ENCODE measurements at regions not wholly inside any gene's neighbourhood (a gene's known extent, or its start where the extent isn't known, plus 50 kb on each side); places are given as distances from the start of the nearest gene placed in this dataset.

- TF ChIP-seq RCOR1 (IDR thresholded peaks at IDR 0.05; ENCODE audit: borderline replicate concordance in 1 of 2, low read depth in 2 of 2, low read length in 2 of 2) (no peak), PHF8 (IDR thresholded peaks at IDR 0.05; ENCODE audit: borderline replicate concordance, low read length) (no peak)
Observed at GRCh38 chr11:70517203-70517602, 118.9 kb downstream of the CTTN start (continued).

DNA sequence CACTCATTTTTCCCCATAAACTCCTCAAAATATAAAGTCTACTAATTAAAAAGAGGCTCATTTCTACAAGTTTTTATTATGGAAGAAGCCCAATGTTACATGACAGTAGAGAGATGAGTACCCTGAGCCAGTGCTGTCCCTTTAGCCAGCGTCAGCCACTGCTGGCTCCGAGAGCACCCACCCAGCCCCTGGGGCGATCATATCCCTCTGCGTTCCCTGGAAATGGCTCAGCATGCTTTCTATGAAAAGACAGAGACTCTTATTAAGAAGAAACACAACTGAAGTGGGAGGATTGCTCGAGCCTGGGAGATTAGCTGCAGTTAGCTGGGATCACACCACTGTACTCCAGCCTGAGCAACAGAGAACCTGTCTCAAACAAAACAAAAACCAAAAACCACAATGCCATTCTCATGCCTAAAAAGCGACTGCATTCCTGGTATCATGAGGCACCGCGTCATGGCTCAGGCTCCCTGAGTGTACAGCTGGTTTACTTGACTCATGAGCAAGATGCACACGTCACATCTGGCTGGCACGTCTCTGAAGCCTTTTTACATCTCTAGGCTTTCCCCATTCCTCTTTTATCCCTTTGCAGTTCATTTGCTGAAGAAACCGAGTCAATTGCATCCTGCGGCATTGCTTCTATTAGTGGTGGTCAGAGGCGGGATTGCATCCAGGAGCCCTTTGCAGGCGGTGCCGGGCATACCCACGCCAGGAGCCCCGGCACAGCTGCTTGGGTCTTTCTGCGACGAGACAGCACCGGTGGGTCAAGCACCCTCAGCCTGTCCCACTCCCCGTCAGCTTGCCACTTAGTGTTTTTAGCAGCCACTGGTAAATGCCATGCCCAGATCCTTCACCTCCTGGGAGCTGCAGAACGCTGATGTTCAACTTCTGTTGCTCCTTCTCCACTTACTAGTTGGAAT lies 119.9 kb downstream of the CTTN start:
- no peak overlapping the region for H2AFZ ChIP-seq (ENCODE audit: low read depth, low read length)
- intact Hi-C loops (cut with micrococcal nuclease) (no loop called here), in situ Hi-C loops (cut with MboI) (loop anchor here (25.0 kb wide), 1 partner anchor 544 kb away; no protein-coding TSS in a partner anchor)
- peaks cover 38 to 45% of the 10 kb centered on the region in 2 experiments for H3K27me3 ChIP-seq (ENCODE audit: control insufficient read depth in 2 of 2, insufficient read depth in 2 of 2, low read length in 2 of 2)
- no peaks in the 10 kb centered on the region for H3K36me3 ChIP-seq (ENCODE audit: control insufficient read depth, insufficient read depth, low read length)
- no peak overlapping the region for H3K27ac ChIP-seq (ENCODE audit: extremely low read depth, low read depth, low read length)
- DNase-seq (ENCODE audit: extremely low read depth in 1 of 4, low spot score in 3 of 4) (no peak), FAIRE-seq (no peak), ATAC-seq (0 out of 3 replicates have a peak, but pooled peaks have one; percentile 33)
- no peak overlapping the region for H3K4me3 ChIP-seq
- 0 out of 2 replicates have a peak, but pooled peaks cover 2% of the 10 kb centered on the region for H4K20me1 ChIP-seq (replicated peaks; ENCODE audit: control insufficient read depth, insufficient read depth, low read length)
- H3K4me1 ChIP-seq (replicated peaks in 1 of 2; ENCODE audit: control insufficient read depth in 2 of 2, insufficient read depth in 2 of 2, low read length in 2 of 2) = peaks cover 0 to 5% of the 10 kb centered on the region in 2 experiments; a peak in 2 of 5 replicates
- ChIA-PET CTCF (ENCODE audit: low intra/inter-chr PET ratio) (no interaction called here), POLR2A (interaction anchor here (0.6 to 0.7 kb wide), 2 partner anchors 14 to 932 kb away, joined by 3 read pairs; no protein-coding TSS in a partner anchor)
- H3K79me2 ChIP-seq (ENCODE audit: control insufficient read depth, insufficient read depth, low read length) = no peaks in the 10 kb centered on the region
- peaks cover 2% of the 10 kb centered on the region for H3K9me1 ChIP-seq (ENCODE audit: control insufficient read depth, insufficient read depth, low read length)
- TF ChIP-seq ELF4 (CRISPR knock-in tag; IDR thresholded peaks at IDR 0.05) (no peak), DLX4 (CRISPR knock-in tag; IDR thresholded peaks at IDR 0.05) (no peak), CTCF (IDR thresholded peaks at IDR 0.05 in 2 of 3, conservative IDR thresholded peaks at IDR 0.05 in 1 of 3; ENCODE audit: insufficient read depth in 2 of 3, low read depth in 1 of 3, low read length in 3 of 3) (0 out of 6 replicates have a peak, but pooled peaks of 1 of the 3 experiments have one; percentile 10)
- 2% methylated on average over 22 of the region's 22 CpGs for WGBS (ENCODE audit: insufficient coverage, low coverage, missing lambda C conversion rate)
- no TSS peak for BruUV-seq (replicated peaks)
- H3K9me3 ChIP-seq (replicated peaks; ENCODE audit: control insufficient read depth, insufficient read depth, low read depth, low read length) = no peaks in the 10 kb centered on the region; the same call in 1 of the 2 replicates
- no peak overlapping the region for H3K9ac ChIP-seq (ENCODE audit: insufficient read depth in 1 of 2, low read depth in 2 of 2, low read length in 2 of 2)
- H3K4me2 ChIP-seq (ENCODE audit: insufficient read depth, low read length) = no peak overlapping the region

All from K562 (cell line).